Amniotic epithelial cell (primary cell): ENCODE measurements at regions not wholly inside any gene's neighbourhood (a gene's known extent, or its start where the extent isn't known, plus 50 kb on each side); places are given as distances from the start of the nearest gene placed in this dataset.
"Not testable (repeated sequence)": the region's sequence is repeated elsewhere in the genome, so short reads cannot be mapped to it uniquely, and the experiment has no call there.

Experiments
- DNase-seq: peaks from one replicate; pipeline ENCODE4 v3.0.0-alpha.2; 2010; ENCODE audit warnings: low read depth

DNA sequence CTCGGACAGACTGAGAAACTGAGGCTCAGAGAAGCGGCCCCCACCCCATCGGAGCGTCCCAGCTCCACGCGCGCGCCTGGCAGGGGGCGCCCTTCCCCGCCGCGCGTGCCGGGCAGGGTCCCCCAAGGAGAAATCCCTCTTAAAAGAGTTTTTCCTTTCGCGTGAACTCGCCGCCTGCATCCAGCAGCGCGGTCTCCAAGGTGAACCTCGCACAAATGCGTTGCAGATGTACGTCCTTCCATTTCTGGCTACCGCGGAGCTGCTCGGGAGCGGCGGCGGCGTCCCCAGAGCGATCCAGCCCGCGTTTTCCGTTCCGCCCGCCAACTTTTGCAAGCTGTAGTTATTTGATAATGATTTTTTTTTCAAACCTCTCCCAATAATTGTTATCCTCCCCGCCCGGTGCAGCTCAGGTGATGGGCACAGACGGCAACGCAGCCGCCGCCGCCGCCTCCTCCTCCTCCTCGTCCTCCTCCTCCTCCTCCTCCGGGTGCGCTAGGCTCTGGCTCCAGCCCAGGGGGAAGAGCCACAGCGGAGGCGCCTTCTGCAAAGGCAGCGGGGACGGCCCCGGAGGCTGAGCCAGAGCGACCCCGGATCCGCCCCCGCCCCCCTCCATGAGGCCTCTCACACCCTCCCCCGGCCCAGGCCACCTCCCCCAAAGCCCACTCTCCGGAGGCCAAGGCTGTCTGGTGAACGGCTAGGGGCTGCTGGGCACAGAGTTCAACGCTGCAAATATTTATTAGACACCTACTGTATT, 74.0 kb upstream of the CUX1 start:
- DNase-seq = peak; percentile 40

DNA sequence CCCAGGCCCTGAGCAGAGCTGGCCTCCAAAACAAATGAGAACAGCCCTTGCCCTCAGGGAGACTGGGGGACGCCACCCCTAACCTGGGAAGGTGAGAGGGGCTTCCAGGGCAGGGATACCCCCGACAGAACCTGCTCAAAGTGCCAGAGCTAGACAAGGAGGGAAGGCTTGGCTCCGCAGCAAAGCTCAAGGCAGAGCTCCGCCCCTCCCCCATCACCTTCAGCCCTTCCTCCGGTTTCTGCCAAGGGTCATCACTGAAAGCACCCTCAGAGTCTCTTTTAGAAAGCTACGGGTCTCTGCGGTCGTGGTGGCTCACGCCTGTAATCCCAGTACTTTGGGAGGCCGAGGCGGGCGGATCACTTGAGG, 73.4 kb upstream of the CUX1 start:
- DNase-seq = no peak

DNA sequence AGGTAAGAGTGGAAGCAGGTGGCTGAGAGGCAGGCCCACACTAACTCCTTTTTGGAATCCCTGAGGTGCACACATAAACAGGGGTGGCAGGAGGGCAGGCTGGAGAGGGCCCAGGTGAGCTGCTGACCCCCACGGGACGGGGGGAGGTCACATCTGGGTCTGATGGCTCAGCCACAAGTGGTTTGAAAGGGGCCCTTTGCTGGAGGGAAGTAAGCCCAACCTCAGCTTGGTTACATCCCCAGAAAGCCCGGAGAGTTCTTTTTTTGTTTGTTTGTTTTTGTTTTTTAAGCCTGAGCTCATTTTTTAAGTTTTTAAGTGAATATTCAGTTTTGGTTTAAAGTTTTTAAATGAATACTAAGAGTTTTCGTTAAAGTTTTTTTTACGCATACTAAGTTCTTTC, 72.8 kb upstream of the CUX1 start:
- no peak for DNase-seq

DNA sequence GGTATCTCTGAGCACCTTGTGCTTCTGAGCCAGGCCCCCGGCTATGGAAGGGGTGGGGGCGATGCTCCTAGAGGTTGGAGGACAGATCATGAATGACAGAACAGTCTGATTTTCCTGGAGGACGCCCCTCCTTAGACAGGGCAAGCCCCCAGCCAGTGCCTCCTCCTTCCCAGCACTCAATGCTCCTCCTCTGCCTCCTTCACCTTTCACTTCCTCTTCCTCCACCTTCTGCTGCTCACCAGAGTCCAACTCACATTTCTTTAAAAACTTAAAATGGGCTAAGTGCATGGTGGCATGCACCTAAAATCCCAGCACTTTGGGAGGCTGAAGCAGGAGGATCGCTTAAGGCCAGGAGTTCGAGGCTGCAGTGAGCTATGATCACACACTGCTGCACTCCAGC, 71.1 kb upstream of the CUX1 start:
- no peak for DNase-seq

DNA sequence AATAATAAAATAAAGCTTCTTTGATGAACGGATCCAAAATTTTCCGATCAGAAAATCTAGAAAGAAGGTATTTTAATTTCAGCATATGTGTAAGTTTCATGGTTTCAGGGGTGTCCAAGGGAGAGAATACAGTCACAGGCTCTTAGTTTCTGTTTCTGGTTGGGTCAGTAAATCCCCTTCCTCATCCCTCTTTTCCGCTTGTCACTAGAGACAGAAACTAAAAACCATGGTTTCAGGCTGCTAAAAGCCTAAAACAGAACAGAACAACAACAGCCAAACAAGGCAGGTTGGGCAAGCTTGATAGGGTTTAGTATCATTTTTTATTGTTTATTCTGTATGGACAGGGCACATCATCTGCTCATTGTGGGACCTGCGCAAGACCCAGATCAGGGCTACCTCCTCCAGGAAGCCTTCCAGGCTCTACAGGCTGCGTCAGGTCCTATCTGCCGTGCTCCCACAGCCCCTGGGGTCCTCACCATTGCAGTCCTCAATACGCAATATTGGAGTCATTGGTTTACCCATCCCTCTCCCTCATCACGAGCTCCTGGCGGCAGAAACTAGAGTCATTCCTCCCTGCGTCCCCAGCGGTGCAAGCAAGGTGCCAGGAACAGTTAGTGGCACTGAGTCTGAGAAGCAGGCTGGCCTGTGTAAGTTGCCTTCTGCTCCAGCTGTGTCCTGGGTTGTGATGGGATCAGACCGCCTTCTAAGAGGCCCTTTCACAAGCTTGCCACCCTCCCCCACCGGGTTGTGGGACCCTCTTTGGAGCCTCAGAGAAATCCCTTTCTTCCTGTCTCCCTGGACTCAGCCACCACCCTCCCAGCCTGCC, 70.2 kb upstream of the CUX1 start:
- no peak for DNase-seq

DNA sequence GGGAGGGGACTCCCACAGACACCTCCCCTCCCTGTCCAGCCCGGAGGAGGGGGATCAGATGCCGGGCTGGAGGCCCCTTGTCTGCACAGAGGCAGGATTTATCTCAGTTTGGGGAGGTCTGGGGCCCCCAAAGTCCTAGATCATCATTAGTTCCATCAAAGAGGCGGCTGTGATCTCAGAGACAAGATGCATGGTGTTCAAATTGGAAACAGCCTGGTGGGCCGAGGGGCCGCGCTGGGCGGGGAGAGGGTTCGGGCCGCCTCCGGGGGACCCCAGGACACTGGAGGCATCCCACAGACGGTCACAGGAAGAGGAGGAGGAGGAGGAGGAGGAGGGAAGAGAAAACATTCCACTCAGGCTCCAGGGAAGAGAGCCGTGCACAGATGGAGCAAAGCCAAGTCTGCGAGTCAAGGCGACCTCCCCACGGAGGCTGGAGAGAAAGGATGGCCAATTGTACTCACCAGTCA, 69.5 kb upstream of the CUX1 start:
- no peak for DNase-seq

DNA sequence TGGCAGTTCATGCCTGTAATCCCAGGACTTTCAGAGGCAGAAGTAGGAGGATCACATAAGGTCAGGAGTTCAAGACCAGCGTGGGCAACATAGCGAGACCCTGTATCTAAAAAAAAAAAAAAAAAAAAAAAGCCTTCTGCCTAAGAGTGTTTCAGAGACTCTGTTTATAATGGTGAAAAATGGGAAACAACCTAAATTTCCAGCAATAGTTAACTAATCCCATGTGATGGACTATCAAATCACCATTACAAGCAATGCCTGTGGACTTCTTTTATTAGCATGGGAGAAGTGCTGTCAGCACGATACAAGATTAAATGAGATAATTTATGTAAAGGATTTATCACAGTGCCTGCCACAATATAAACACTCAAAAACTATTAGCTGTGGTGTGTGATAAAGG, 67.5 kb upstream of the CUX1 start:
- no peak for DNase-seq

DNA sequence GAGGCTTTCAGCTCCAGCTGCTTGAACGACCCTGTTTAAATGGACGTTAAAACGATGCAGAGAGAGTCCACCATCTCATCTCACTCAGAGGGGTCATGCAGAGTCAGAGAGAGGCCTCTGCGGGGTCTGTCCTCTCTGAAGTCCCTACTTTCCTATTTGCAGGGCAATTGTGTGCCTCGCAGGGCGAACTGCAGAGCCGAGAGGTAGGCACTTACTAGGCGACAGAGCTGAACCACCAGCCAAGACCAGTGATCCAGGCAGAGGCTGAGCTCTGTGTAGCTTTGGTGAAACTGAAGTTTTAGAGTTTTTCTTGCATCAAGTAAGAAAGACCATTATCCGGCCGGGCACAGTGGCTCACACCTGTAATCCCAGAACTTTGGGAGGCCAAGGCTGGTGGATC, 64.1 kb upstream of the CUX1 start:
- DNase-seq = no peak

DNA sequence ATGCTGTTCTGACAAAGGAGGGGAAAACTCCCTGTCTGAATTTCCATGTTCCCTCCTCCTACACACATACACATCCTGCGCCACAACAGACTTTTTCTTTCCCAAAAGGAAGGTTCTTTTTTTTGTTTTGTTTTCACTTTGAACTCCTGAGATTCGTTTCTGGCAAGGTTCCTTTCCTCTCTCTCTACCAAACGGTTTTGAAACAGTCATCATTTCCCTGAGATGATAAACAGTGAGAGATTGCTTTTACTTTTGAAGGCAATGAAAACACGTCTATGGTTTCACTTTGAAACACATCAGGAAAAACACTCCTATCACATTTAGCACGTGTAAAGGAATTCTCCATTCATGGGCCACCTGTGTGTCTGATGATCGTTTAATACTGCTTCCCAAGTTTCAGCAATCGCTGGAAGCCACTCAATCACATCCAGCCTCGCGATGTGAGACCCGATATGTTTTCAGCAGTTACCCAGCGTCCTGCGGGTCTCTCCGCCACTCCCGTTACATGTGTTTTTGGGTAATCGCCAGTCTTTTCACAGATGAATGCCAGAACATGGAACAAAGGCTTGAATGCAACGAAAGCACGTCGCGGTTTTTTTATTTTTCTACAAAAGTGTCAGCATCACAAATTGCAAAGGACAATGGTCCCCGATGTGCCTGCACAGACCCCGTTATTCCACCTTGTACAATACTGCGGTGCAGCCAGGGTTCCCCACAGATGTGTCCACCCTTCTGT, 62.8 kb upstream of the CUX1 start:
- peak; percentile 41 for DNase-seq

DNA sequence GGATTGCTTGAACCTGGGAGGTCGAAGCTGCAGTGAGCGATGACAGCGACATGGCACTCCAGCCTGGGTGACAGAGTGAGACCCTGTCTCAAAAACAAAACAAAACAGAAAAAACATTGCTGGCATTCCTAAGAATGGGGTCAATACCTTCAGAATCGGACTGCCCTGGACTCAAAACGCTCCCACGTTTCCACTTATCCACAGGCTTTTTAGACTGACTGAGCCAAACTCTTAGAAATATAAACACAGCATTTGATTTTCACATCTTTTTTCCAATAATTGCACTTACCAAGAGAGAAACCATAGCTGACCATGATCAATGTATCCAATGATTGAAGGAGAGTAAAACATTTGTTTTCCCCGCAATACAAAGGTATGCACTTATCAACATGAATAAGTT, 59.5 kb upstream of the CUX1 start:
- DNase-seq = no peak

DNA sequence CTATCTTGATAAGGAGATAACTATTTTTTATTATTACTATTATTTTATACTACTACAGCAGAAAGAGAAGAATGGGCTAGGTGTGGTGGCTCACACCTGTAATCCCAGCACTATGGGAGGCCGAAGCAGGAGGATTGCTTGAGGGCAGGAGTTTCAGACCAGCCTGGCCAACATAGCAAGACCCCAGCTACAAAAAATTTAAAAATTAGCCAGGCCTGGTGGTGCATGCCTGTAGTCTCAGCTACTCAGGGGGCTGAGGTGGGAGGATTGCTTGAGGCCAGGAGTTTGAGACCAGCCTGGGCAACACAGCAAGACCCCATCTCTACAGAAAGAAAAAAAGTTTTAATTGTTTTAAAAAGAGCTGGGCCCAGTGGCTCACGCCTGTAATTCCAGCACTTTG, 58.9 kb upstream of the CUX1 start:
- DNase-seq = not testable (repeated sequence)

DNA sequence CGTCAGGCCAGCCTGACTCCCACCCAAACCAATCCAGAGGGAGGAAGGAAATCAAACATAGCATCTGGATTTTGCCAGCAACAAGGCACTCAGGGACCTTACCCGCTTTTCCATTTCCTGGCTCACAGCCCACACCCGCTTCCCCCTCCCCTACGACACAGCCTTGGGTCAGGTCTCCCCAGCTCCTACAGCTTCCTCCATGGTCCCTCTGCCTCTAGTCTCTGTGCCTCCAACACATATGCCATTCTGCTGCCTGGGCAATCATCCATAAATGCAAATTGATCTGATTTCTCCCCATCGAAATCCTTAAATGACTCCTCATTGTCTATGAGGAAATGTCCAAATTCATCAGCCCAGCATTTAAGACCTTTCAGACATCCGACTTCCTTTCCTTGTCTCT, 53.2 kb upstream of the CUX1 start:
- DNase-seq = no peak

DNA sequence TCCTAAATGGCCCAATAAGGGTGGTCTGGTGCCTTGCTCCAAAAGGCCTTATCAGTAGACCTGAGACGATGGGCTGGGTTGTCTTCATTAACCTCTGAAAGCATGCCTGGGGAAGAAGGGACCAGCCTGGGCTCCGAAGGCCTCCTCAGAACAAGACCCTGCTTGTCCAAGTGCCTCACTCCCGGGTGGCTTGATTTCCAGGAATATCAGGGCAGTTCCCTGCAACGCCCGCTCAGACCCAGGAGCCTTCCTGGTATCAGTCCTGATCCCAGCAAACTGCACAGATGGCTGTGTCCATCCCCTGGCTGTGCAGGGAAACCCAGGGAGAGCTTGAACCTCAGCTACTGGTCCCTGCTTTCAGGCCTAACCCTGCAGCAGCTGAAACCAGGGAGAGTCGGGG, 49.9 kb upstream of the CUX1 start:
- DNase-seq = no peak
